A549 (cell line): ENCODE measurements at regions not wholly inside any gene's neighbourhood (a gene's known extent, or its start where the extent isn't known, plus 50 kb on each side); places are given as distances from the start of the nearest gene placed in this dataset.

ENCODE experiments used
- ATAC-seq, 2 experiments: fragments of 200-7000 bp in 1 of 2; fragments of >200 bp in 1 of 2; cut with Nextera tagmentation in 1 of 2; cut with Tn5 transposase in 1 of 2; 3 replicates each; pipeline versions ENCODE4 v1.8.0 to v1.9.1; 2018 to 2020; ENCODE audit warnings: mild to moderate bottlenecking in 1 of 2, moderate library complexity in 1 of 2
- CTCF ChIA-PET: fragments of 300-600 bp; sonication (Branson Sonifier 250); formaldehyde crosslinking; extraction: SDS; loops from one replicate; lab custom pipeline; 2021; ENCODE audit warnings: antibody characterized with exemption, inconsistent platforms; lab: Yijun Ruan, JAX
- POLR2A ChIA-PET: fragments of 350-600 bp; formaldehyde crosslinking; extraction: SDS; loops from one replicate; lab custom pipeline; 2021; ENCODE audit warnings: antibody characterized with exemption, inconsistent platforms; lab: Yijun Ruan, JAX
- DNase-seq, 2 experiments: peaks; one replicate each; pipeline versions ENCODE4 v3.0.0 to v3.0.0-alpha.2; 2011 to 2016; ENCODE audit warnings: low read depth in 1 of 2, low spot score in 1 of 2
- FAIRE-seq: peaks from 2 replicates; lab custom pipeline; 2011; peaks lifted over from hg19 to GRCh38; lab: Jason Lieb, UNC
- H3K27ac ChIP-seq, 2 experiments: fragments of >200 bp; sonication (Bioruptor Twin); formaldehyde crosslinking; 3 replicates each; pipeline ENCODE4 v1.5.1; 2016 to 2017
- H3K4me1 ChIP-seq: fragments of >200 bp; sonication (Bioruptor Twin); formaldehyde crosslinking; 3 replicates; pipeline ENCODE4 v1.6.1; 2016
- H3K4me2 ChIP-seq: fragments of >200 bp; sonication (Bioruptor Twin); formaldehyde crosslinking; 3 replicates; pipeline ENCODE4 v1.6.1; 2016
- H3K4me3 ChIP-seq: fragments of >200 bp; sonication (Bioruptor Twin); formaldehyde crosslinking; 3 replicates; pipeline ENCODE4 v1.5.1; 2016
- H3K9me3 ChIP-seq: fragments of >200 bp; sonication (Bioruptor Twin); formaldehyde crosslinking; 3 replicates; pipeline ENCODE4 v1.6.1; 2016
- ATOH8 ChIP-seq: fragments of 250-450 bp; sonication (Bioruptor Pico); IDR thresholded peaks from 2 replicates; pipeline ENCODE4 v1.5.0; 2020; ENCODE audit warnings: low read depth, mild to moderate bottlenecking, moderate library complexity
- CBX8 ChIP-seq: fragments of 200-600 bp; sonication (generic); IDR thresholded peaks from 2 replicates; pipeline ENCODE4 v1.6.1; 2016
- CEBPB ChIP-seq, 2 experiments: fragments of >200 bp in 1 of 2; sonication (Bioruptor Twin) in 1 of 2; formaldehyde crosslinking in 1 of 2; IDR thresholded peaks; 2 replicates each; pipeline ENCODE4 v1.6.1; 2012 to 2016
- CHD2 ChIP-seq: fragments of 150-350 bp; IDR thresholded peaks from 2 replicates; pipeline ENCODE4 v1.6.1; 2014; ENCODE audit warnings: low read length; ENCODE audit not compliant: partially characterized antibody
- CTCF ChIP-seq: fragments of >200 bp; sonication (Bioruptor Twin); formaldehyde crosslinking; IDR thresholded peaks from 3 replicates; pipeline ENCODE4 v1.5.1; 2016
- EHF ChIP-seq: fragments of 250-450 bp; sonication (Bioruptor Pico); IDR thresholded peaks from 2 replicates; pipeline ENCODE4 v1.5.0; 2020; ENCODE audit warnings: mild to moderate bottlenecking
- ESRRA ChIP-seq: fragments of 150-350 bp; IDR thresholded peaks from 2 replicates; pipeline ENCODE4 v1.6.1; 2014; ENCODE audit warnings: mild to moderate bottlenecking, low read length, borderline replicate concordance
- FOSL2 ChIP-seq, 2 experiments: fragments of 450-650 bp in 1 of 2; fragments of >200 bp in 1 of 2; sonication (Bioruptor Twin) in 1 of 2; formaldehyde crosslinking; IDR thresholded peaks; 2 replicates each; pipeline versions ENCODE4 v1.5.0 to v1.6.1; 2016 to 2020; ENCODE audit warnings: mild to moderate bottlenecking in 1 of 2, moderate library complexity in 1 of 2
- GATA3 ChIP-seq: IDR thresholded peaks from 2 replicates; pipeline ENCODE4 v1.6.1; 2012; ENCODE audit warnings: borderline replicate concordance
- HOXB5 ChIP-seq: fragments of 250-450 bp; sonication (Bioruptor Pico); IDR thresholded peaks from 2 replicates; pipeline ENCODE4 v1.5.0; 2020; ENCODE audit warnings: mild to moderate bottlenecking, moderate library complexity
- JUN ChIP-seq, 2 experiments: fragments of >200 bp; sonication (Bioruptor Twin); formaldehyde crosslinking; IDR thresholded peaks; 2 replicates in 1 of 2; 3 replicates in 1 of 2; pipeline ENCODE4 v1.6.1; 2016 to 2017
- MAFK ChIP-seq: fragments of 450-650 bp; IDR thresholded peaks from 2 replicates; pipeline ENCODE4 v1.6.1; 2014; ENCODE audit not compliant: partially characterized antibody
- MAZ ChIP-seq: fragments of 150-350 bp; IDR thresholded peaks from 2 replicates; pipeline ENCODE4 v1.6.1; 2014; ENCODE audit warnings: antibody characterized with exemption, low read depth, low read length, borderline replicate concordance
- NPAS2 ChIP-seq: fragments of 250-450 bp; sonication (Bioruptor Pico); IDR thresholded peaks from 2 replicates; pipeline ENCODE4 v1.8.0; 2022; ENCODE audit warnings: mild to moderate bottlenecking, moderate library complexity, borderline replicate concordance
- POLR2A ChIP-seq: IDR thresholded peaks from 2 replicates; pipeline ENCODE4 v1.6.1; 2012; ENCODE audit warnings: mild to moderate bottlenecking, low read length
- RAD21 ChIP-seq, 2 experiments: fragments of >200 bp in 1 of 2; sonication (Bioruptor Twin) in 1 of 2; formaldehyde crosslinking in 1 of 2; IDR thresholded peaks in 1 of 2; conservative IDR thresholded peaks in 1 of 2; 2 replicates in 1 of 2; 3 replicates in 1 of 2; pipeline ENCODE4 v1.6.1; 2012 to 2018; ENCODE audit warnings: inconsistent platforms in 1 of 2
- RARB ChIP-seq: fragments of 250-450 bp; sonication (Bioruptor Pico); IDR thresholded peaks from 2 replicates; pipeline ENCODE4 v1.8.0; 2021; ENCODE audit warnings: mild to moderate bottlenecking, moderate library complexity
- RFX5 ChIP-seq: fragments of 450-650 bp; IDR thresholded peaks from 2 replicates; pipeline ENCODE4 v1.7.1; 2014; ENCODE audit warnings: antibody characterized with exemption, mild to moderate bottlenecking, moderate library complexity
- SMC3 ChIP-seq: fragments of >200 bp; sonication (Bioruptor Twin); formaldehyde crosslinking; IDR thresholded peaks from 3 replicates; pipeline ENCODE4 v1.6.1; 2018; ENCODE audit warnings: inconsistent platforms
- TFCP2L1 ChIP-seq: fragments of 250-450 bp; sonication (Bioruptor Pico); IDR thresholded peaks from 2 replicates; pipeline ENCODE4 v1.5.0; 2021; ENCODE audit warnings: mild to moderate bottlenecking
- ZFP36 ChIP-seq: fragments of 450-650 bp; IDR thresholded peaks from 2 replicates; pipeline ENCODE4 v1.6.1; 2014; ENCODE audit warnings: borderline replicate concordance; ENCODE audit not compliant: partially characterized antibody
- ZNF302 ChIP-seq: fragments of 250-450 bp; sonication (Bioruptor Pico); IDR thresholded peaks from 2 replicates; pipeline ENCODE4 v1.9.0; 2021; ENCODE audit warnings: inconsistent platforms, mild to moderate bottlenecking, moderate library complexity
- ZSCAN20 ChIP-seq: fragments of 250-450 bp; sonication (Bioruptor Pico); IDR thresholded peaks from 2 replicates; pipeline ENCODE4 v1.8.0; 2022; ENCODE audit warnings: mild to moderate bottlenecking, moderate library complexity
- WGBS: methylation state at CpG from one replicate; pipeline ENCODE4 v1.1.6; 2017; ENCODE audit errors: missing lambda C conversion rate; 5-methylcytosine and 5-hydroxymethylcytosine counted together
- TF ChIP-seq, protein P1 (sequence below): IDR thresholded peaks from 2 replicates; pipeline ENCODE4 v1.6.1; 2012
- TF ChIP-seq, protein P2 (sequence below): fragments of >200 bp; sonication (Bioruptor Twin); formaldehyde crosslinking; IDR thresholded peaks from 3 replicates; pipeline ENCODE4 v1.6.1; 2016
- TF ChIP-seq, protein P3 (sequence below): fragments of 250-450 bp; sonication (Bioruptor Pico); IDR thresholded peaks from 2 replicates; pipeline ENCODE4 v1.5.0; 2021; ENCODE audit warnings: mild to moderate bottlenecking, moderate library complexity, borderline replicate concordance

DNA sequence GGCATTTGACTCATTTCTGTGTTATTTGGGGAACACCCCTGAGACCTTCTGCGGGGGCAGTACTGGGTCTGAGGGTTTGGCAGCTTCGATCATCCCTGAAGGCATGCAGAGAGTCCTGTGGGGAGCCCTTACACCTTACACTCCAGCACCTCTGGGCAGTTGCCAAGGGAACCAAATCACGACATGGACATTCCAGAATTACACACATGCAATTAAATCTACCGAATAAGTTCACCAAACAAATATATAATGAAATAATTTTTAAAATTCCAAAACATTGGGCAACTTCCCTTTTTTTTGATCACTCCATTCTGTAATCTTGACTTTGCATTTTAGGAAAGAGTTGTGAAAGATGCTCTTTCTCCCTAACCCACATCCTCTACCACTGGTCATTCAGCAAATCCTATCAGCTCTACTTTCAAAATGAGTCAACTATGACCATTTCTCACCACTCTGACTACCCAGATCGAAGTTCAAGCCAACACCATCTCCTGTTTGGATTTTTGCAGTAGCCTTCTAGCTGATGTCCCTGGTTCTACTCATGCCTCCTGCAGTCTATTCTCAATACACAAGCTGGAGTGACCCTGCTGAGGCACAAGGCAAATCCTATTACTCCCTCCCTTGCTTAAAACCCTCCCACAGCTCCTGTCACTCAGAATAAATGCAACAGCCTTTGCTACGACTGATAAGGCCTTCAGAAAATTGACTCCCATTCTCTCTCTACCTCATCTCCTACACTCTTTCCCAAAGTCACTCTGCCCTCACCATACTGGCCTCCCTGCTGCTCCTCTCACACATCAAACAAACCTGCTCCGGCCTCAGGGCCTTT lies 533.3 kb downstream of the HACE1 start:
- H3K9me3 ChIP-seq = no peaks in the 10 kb centered on the region
- no peak for FAIRE-seq
- CTCF ChIA-PET = interaction anchor here (0.7 to 1.5 kb wide), 7 partner anchors 8 to 444 kb away, joined by 3 to 7 read pairs (median 3); no protein-coding TSS in a partner anchor
- no peak for ATAC-seq
- H3K4me3 ChIP-seq = no peak overlapping the region
- WGBS = 9% methylated on average over 6 of the region's 7 CpGs
- H3K4me1 ChIP-seq = no peaks in the 10 kb centered on the region
- no peak overlapping the region for H3K4me2 ChIP-seq
- POLR2A ChIA-PET = no interaction called here
- no peak for TF ChIP-seq POLR2A
- no peak for TF ChIP-seq CBX8
- no peak for TF ChIP-seq FOSL2 (IDR thresholded peaks at IDR 0.05)
- TF ChIP-seq FOSL2 (CRISPR knock-in tag; IDR thresholded peaks at IDR 0.05) = no peak
- no peak for TF ChIP-seq RARB (CRISPR knock-in tag)
- no peak for TF ChIP-seq ESRRA
- no peak for TF ChIP-seq HOXB5
- TF ChIP-seq, protein P1, sequence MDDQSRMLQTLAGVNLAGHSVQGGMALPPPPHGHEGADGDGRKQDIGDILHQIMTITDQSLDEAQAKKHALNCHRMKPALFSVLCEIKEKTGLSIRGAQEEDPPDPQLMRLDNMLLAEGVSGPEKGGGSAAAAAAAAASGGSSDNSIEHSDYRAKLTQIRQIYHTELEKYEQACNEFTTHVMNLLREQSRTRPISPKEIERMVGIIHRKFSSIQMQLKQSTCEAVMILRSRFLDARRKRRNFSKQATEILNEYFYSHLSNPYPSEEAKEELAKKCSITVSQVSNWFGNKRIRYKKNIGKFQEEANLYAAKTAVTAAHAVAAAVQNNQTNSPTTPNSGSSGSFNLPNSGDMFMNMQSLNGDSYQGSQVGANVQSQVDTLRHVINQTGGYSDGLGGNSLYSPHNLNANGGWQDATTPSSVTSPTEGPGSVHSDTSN = no peak
- TF ChIP-seq MAFK = no peak
- TF ChIP-seq, protein P2, sequence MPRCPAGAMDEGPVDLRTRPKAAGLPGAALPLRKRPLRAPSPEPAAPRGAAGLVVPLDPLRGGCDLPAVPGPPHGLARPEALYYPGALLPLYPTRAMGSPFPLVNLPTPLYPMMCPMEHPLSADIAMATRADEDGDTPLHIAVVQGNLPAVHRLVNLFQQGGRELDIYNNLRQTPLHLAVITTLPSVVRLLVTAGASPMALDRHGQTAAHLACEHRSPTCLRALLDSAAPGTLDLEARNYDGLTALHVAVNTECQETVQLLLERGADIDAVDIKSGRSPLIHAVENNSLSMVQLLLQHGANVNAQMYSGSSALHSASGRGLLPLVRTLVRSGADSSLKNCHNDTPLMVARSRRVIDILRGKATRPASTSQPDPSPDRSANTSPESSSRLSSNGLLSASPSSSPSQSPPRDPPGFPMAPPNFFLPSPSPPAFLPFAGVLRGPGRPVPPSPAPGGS = no peak
- no peak for TF ChIP-seq EHF (CRISPR knock-in tag)
- TF ChIP-seq CHD2 = no peak
- no peak for TF ChIP-seq RFX5
- TF ChIP-seq MAZ = no peak
- no peak for TF ChIP-seq NPAS2 (CRISPR knock-in tag)
- DNase-seq = no peak
- no peak overlapping the region for H3K27ac ChIP-seq

DNA sequence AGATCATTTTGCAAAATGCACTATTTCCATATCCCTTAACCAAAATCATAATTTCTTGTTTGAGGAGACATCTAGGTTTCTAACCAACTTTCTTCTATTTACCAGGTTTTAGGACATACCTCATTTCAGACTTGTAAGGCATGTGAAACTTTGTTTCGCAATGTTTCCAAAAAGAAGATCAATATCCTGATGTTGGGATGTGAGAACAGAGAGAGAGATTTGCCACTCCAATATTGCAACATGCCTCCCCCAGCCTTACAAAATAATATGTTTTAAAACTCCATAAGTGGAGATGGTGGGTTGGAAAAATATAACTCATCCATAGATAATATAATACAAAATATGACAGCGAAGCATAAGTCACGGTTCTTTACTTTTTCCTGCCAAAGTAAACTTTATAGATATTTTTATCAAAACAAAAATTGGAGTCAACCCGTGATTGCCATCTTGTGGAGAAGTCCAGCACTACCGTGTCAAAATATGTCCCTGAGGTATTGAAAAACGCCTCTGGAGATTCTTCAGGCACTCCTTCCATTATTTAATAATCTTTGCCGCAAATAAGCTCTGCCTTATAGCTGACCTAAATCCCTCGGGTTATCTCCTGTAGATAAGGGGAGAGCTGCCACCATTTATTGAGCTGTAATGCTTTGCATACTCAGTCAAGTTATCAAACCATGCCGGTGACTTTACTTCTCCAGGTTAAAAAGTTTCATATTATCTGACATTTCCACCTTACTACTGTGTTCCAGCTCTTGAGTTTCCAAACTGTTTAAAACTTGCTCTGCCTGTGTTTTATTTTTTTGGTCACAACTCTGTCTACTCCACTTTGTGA lies 534.2 kb downstream of the HACE1 start:
- ATAC-seq (no peak), FAIRE-seq (no peak), DNase-seq (peak; percentile 4 to 14)
- H3K4me2 ChIP-seq = no peak overlapping the region
- H3K27ac ChIP-seq = no peak overlapping the region
- H3K9me3 ChIP-seq = no peaks in the 10 kb centered on the region
- no peak overlapping the region for H3K4me3 ChIP-seq
- POLR2A ChIA-PET = no interaction called here
- WGBS = 1% methylated on average over 9 of the region's 9 CpGs
- peak in 1 of 2 experiments; percentile 44; a peak in 3 of 5 replicates for TF ChIP-seq RAD21 (conservative IDR thresholded peaks at IDR 0.05 in 1 of 2, IDR thresholded peaks at IDR 0.05 in 1 of 2)
- TF ChIP-seq MAFK = no peak
- TF ChIP-seq, protein P3, sequence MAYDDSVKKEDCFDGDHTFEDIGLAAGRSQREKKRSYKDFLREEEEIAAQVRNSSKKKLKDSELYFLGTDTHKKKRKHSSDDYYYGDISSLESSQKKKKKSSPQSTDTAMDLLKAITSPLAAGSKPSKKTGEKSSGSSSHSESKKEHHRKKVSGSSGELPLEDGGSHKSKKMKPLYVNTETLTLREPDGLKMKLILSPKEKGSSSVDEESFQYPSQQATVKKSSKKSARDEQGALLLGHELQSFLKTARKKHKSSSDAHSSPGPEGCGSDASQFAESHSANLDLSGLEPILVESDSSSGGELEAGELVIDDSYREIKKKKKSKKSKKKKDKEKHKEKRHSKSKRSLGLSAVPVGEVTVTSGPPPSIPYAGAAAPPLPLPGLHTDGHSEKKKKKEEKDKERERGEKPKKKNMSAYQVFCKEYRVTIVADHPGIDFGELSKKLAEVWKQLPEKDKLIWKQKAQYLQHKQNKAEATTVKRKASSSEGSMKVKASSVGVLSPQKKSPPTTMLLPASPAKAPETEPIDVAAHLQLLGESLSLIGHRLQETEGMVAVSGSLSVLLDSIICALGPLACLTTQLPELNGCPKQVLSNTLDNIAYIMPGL (CRISPR knock-in tag) = no peak
- TF ChIP-seq GATA3 = no peak
- no peak for TF ChIP-seq TFCP2L1
- 0 out of 4 replicates have a peak, but pooled peaks of 1 of the 2 experiments have one; percentile 7 for TF ChIP-seq CEBPB (IDR thresholded peaks at IDR 0.05)
- no peak for TF ChIP-seq ZSCAN20
- no peak for TF ChIP-seq ATOH8 (CRISPR knock-in tag)
- no peak for TF ChIP-seq JUN (IDR thresholded peaks at IDR 0.05)
- no peak for TF ChIP-seq CHD2
- no peak for TF ChIP-seq ZNF302 (CRISPR knock-in tag)
- no peak for TF ChIP-seq CBX8
- TF ChIP-seq CTCF = peak; percentile 44
- no peak for TF ChIP-seq ZFP36
- TF ChIP-seq SMC3 = peak; percentile 37; the same call in 2 of the 3 replicates
- no peaks in the 10 kb centered on the region for H3K4me1 ChIP-seq
- CTCF ChIA-PET = interaction anchor here (0.7 to 1.5 kb wide), 8 partner anchors 9 to 445 kb away, joined by 3 to 7 read pairs (median 3); no protein-coding TSS in a partner anchor
